NCI-H2029 (cell line): ENCODE measurements at regions not wholly inside any gene's neighbourhood (a gene's known extent, or its start where the extent isn't known, plus 50 kb on each side); places are given as distances from the start of the nearest gene placed in this dataset.
"Not testable (repeated sequence)": the region's sequence is repeated elsewhere in the genome, so short reads cannot be mapped to it uniquely, and the experiment has no call there.

Source experiments
- DNase-seq: peaks from one replicate; lab custom pipeline; 2025; lab: John Stamatoyannopoulos, UW

DNA sequence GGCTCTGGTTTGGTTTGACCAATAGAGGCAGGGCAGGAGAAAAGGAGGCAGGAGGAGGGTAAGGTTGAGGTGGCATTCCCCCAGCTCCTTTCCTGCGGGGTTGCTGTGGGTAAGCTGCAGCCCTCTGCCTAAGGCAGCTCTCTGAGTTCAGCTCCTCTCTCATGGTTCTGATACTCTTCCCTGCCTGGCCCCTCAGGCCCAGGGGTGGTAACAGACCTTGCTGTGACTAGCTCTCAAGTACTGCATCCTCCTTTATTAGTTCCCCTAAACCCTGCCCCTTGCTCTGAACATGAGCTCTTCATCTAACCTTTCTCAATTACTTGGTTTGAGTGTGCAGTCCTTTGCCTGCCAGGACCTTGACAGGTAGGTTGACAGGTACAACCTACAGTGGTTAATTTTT is 205.5 kb downstream of the SLC4A3 start:
- no peak for DNase-seq

DNA sequence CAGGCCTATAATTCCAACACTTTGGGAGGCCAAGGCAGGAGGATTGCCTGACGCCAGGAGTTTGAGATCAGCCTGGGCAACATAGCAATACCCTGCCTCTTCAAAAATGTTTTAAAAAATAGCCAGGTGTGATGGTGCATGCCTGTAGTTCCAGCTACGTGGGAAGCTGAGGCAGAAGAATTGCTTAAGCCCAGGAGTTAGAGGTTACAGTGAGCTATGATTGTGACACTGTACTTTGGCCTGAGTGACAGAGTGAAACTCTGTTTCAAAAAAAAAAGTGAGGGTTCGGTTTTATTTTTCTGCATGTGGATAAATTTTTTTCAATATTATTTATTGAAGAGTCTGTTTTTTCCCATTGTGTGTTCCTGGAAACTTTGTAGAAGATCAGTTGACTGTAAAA is 208.1 kb downstream of the SLC4A3 start:
- no peak for DNase-seq

GRCh38 chr2:219836647-219837177 is 209.3 kb downstream of the SLC4A3 start:
- DNase-seq: no peak

DNA sequence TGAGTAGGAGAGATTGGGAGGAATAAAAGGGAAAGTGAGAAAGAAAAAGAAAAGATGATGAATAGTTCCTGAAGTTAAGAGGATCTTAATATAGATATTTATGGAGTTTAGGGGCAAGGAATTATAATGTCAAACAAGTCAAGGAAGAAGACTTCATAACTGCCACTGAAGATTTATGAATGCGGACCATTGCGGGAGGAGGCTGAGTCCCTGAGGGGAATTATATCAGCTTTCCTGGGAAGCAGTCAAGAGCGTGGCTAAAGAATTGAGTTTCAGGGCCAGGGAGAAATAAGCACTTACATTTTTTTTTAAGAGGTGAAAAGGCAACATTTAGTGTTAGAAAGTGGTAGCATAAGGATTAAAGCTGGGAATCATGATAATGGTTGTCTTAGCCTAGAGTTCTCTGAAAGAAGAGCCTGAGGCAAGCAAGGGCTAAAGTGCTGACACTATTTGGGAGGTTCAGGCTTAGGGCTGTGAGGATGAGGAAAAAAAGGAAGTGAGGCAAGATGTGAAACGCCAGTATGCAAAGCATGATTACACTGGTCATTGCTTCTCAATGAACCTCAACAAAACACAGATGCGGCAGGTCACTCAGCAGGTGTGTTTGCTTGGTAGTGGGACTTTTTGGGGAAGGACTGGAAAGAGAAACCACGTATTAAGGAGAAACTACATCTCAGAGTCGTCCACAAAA is 217.1 kb downstream of the SLC4A3 start:
- DNase-seq: no peak

- DNase-seq: no peak
These were observed 221.5 kb downstream of the SLC4A3 start for GRCh38 chr2:219848882-219849281.

- DNase-seq: no peak
These were observed 223.7 kb downstream of the SLC4A3 start for GRCh38 chr2:219851169-219851568.

DNA sequence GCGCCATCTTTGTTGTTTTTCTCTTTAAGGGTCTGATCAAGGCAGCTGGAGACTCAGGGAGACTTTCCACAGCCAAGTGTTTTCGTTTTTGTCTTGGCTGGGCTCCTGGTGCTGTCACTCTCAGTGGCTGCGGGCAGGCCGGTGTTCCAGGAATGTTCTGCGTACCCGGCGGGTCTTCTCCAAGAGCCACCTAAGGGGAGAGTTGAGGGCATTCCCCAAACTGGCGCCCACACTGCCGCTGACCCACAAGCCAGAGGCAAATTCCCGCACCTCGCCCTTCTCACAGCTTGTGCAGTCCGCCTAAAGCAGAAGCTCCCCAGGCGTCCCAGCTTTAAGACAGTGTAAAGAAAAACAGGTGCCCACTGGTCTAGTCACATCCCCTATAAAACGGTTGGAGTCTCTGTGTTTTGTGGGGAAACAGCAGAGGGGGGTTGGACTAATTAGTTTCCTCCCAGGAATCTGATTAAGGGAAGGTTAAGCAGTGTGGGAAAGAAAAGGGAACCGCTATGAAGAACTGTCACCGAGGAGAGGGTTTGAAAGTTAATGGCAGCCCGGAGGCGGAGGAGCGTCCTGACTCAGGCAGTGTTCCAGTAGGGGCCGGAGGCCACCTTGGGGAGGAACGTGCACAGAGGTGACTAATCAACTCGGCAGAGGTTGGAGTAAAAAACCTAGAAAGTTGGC is 224.5 kb downstream of the SLC4A3 start:
- DNase-seq: no peak

- no peak for DNase-seq
These were observed 225.2 kb downstream of the SLC4A3 start for GRCh38 chr2:219852626-219853025.

- DNase-seq: no peak
These were observed 229.2 kb downstream of the SLC4A3 start for GRCh38 chr2:219856602-219857001.

DNA sequence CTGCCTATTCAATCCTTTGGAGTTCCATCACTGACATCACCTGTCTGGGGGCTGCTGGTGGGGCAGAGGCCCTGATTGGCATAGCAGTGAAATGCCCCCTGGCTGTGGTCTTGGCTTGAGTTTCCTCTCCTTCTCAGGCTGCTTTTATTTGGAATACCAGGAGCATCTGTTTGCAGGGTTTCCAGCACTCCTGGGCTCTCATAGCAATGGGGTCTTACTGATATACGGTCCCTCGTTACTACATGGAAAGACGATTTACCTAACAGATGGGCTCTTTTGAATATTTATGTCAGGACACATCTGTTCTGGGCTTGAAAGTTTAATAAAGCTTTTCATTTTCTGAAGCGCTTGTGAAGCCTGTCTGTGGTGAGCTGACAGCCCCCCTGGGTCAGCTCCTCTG is 230.3 kb downstream of the SLC4A3 start:
- DNase-seq: no peak

DNA sequence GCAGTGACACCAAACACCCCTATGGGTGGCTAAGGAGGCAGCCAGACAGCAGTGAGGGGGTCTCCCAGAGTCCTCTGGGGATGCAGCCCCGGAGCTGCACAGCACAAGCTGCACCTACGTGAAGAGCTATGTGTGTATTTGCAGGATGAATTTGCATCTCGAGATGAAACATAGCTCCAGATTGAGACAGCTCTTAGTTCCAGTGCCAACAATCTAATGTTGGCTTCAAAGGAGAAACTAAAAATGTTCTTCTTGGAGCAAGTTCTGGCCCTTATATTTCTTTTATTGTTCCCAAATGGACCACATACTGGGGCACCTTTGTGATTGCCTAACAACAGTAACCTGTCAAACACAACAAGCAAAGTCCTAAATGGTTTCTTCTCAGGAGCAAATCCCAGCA is 233.9 kb downstream of the SLC4A3 start:
- no peak for DNase-seq

GRCh38 chr2:219864154-219864553 is 236.7 kb downstream of the SLC4A3 start:
- no peak for DNase-seq

GRCh38 chr2:219868635-219869034 is 241.2 kb downstream of the SLC4A3 start:
- DNase-seq: no peak

DNA sequence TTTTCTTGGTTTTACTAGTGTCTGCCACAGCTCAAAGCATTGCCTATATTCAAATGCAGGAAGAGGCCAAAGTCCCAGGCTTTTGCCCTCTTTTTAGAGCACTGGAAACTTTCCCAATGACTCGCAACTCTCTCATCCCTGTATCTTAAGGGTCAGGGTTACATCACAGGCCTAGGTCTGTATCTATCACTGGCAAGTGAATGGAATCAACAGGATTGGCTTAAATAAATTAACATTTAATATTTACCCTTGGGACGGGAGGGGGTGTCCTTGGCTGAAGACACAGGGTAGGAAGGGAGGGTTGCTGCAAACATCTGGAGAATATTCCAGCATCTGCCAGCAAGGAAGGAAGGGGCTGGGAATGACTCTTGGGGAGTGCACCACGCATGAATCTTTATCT is 242.6 kb downstream of the SLC4A3 start:
- DNase-seq: no peak

DNA sequence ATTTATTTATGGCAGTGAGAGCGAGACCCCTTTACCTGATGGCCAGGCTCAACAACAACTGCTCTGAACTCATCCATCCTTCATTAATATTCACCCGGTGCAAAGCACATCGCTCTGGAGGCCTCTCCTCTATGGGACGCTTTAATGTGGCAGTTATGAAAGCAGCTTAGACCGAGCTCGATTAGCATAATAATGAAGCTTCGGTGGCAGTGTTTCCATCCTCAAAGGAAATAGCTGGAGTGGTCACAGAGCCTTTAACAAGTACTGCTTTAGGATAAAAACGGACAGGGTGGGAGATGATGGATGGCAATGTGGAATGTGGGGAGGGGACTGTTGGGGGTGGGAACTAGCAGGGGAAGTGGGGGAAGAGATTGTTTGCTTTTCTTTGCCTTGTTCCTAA is 243.9 kb downstream of the SLC4A3 start:
- DNase-seq: no peak

DNA sequence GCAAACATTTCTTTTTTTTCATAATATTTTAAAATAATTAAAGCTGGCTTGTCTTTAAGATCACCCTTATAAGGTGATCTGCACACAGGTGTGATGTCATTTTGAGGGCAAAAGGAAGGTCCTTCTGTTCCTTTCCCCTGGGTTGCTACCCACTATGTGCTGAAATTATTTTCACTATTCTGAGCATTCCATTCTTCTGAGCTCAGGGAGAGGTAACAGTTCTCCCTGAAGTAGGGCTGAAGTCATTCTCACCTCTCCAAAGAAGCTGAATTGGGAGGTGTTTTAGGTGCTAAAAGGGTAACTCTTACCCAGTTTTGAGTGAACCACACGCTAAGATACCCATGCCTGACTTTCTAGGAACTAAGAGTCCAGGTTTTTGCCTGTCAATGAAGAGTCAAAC is 247.6 kb downstream of the SLC4A3 start:
- DNase-seq: no peak

- DNase-seq: not testable (repeated sequence)
These were observed 248.6 kb downstream of the SLC4A3 start for GRCh38 chr2:219875986-219876385.

- no peak for DNase-seq
These were observed 249.5 kb downstream of the SLC4A3 start for GRCh38 chr2:219876931-219877330.

- no peak for DNase-seq
These were observed 250.3 kb downstream of the SLC4A3 start for GRCh38 chr2:219877728-219878127.

GRCh38 chr2:219878516-219878915 is 251.1 kb downstream of the SLC4A3 start:
- no peak for DNase-seq

- DNase-seq: no peak
These were observed 254.4 kb downstream of the SLC4A3 start for GRCh38 chr2:219881851-219882250.

- DNase-seq: no peak
These were observed 259.2 kb downstream of the SLC4A3 start for GRCh38 chr2:219886615-219887014.

- no peak for DNase-seq
These were observed 260.4 kb downstream of the SLC4A3 start for GRCh38 chr2:219887870-219888269.

- DNase-seq: no peak
These were observed 266.1 kb downstream of the SLC4A3 start for GRCh38 chr2:219893541-219893940.
